H1 (cell line): ENCODE measurements at regions not wholly inside any gene's neighbourhood (a gene's known extent, or its start where the extent isn't known, plus 50 kb on each side); places are given as distances from the start of the nearest gene placed in this dataset.

ENCODE experiments used
- BRCA1 ChIP-seq: IDR thresholded peaks from 2 replicates; pipeline ENCODE4 v1.6.1; 2012; ENCODE audit warnings: low read depth, low read length, improper control_type of control experiment
- CHD7 ChIP-seq: fragments of 300-600 bp; sonication (generic); IDR thresholded peaks from 2 replicates; pipeline ENCODE4 v1.7.1; 2012; ENCODE audit warnings: low read length, moderate library complexity, mild to moderate bottlenecking, inconsistent platforms; ENCODE audit not compliant: insufficient replicate concordance
- SIRT6 ChIP-seq: IDR thresholded peaks from one replicate; pipeline ENCODE4 v1.7.1; 2012; ENCODE audit warnings: low read length, inconsistent platforms
- TCF12 ChIP-seq: IDR thresholded peaks from 2 replicates; pipeline ENCODE4 v1.6.1; 2011; ENCODE audit warnings: low read depth, mild to moderate bottlenecking, low read length

- TF ChIP-seq CHD7 (no peak), BRCA1 (no peak), TCF12 (no peak), SIRT6 (no peak)
Measured at GRCh38 chr5:42242210-42242609, 181.0 kb upstream of the GHR start (continued).
